ENCODE measurements at regions not wholly inside any gene's neighbourhood (a gene's known extent, or its start where the extent isn't known, plus 50 kb on each side); places are given as distances from the start of the nearest gene placed in this dataset.

- no peak for DNase-seq
Observed at GRCh38 chr2:19675856-19676460, 225.8 kb downstream of the TTC32 start.

DNA sequence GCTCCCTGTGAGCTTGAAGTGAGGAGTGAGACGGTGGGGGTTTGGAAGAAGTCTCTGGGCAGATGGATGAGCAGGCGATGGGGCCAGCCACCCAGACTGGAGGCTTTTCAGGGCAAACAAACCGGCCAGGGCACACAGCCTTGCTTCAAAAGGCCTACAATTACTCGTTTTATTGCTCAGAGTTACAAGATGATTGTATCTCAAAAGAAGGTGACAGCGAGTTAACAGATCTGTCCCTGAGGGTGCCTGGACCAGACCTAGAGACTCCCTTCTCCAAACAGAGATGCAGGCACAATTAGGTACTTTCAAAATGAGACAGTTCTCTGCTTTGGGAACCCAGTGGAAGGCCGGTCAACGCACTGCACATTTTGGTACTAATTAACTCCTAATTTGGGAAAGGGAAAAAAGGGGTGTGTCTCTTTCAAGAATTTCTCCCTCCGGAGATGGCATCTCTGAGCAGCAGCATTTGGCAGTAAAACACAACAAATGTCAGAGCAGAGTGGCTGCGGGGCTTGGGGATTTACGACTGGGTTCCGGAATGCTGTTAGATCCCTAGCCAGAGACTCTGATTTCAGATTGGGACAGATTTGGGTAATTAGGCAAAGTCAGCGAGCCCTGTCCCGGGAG is 226.7 kb downstream of the TTC32 start:
- DNase-seq: no peak

DNA sequence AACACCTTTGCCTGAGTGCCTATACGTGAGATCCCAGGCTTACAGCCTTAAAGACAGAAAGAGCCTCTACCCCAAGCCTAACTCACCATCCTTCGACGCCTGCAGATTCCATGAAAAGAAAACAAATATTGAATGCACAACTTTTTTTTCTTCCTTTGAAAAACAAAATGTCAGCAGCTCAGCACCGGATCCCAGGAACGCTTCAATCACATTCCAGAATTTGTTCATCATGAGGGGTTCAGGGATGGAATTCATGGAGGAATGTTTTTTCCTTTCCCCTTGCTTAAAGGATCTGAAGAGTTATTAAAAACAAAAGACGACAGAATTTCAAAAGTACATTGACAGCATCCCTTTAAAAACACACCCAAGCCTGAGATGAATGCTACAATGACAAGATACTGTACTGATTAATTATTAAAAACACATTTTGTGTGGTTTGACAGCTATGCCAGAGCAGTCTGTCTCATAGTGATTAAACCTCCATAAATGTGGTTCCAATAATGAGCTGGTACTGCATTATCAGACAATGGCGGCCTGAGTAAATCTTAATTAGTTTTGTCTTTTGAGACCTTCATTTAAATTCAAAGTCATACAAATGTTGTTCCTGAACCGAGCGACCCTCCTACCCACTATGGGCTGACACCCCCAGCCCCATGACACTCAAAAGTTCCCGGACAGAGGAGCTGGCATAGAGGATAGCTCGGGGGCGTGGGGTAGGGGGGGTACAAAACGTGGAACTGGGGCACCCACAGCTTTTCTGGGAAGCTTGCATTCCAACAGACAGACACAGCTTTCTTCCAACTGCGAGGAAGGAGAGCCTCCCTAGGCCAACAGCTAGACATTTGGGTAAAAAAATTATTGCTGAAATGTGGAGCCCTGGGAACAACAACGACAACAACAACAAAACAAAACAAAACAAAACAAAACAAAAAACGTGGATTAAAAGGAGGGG is 227.5 kb downstream of the TTC32 start:
- DNase-seq: no peak

GRCh38 chr2:19673213-19673791 is 228.5 kb downstream of the TTC32 start:
- no peak for DNase-seq

DNA sequence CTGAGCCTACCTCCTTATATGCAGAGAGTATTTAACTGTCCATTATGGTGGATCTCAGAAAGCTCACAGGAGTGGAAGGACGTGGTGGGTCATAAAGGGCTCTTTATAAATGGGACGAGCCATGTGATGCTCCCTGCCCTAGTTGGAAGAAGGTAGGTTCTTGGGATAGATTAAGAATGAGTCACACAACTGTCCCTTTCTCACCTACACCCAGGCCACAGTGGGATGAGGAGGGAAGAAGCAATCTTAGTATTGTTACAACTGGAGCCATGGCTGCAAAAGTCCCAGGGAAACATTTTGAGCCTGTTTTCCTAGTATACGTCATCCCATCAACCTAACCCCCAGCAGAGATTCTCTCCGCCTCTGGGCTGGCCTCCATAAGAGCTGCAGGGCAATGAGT is 229.9 kb downstream of the TTC32 start:
- no peak for DNase-seq

GRCh38 chr2:19671311-19671710 is 230.5 kb downstream of the TTC32 start:
- no peak for DNase-seq

- no peak for DNase-seq
Observed at GRCh38 chr2:19670303-19670702, 231.5 kb downstream of the TTC32 start.

DNA sequence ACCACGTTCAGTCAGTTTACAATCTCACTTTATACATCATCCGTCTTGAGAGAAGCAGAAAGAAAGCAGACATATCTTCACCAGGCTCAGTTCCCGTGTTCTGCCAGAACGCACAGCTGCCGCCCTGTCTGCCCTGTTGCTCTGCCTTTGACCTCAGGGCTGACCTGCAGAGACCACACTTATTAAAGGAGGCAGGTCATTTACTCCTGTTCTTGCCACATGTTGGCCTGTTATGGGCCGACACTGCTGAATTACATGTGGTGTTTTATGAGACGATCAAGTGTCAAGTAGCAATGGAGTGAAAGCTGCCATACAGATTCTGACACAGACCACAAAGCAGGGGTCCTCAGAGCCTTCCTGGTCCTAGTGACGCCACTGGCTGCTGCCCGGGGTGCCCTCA is 232.2 kb downstream of the TTC32 start:
- no peak for DNase-seq

DNA sequence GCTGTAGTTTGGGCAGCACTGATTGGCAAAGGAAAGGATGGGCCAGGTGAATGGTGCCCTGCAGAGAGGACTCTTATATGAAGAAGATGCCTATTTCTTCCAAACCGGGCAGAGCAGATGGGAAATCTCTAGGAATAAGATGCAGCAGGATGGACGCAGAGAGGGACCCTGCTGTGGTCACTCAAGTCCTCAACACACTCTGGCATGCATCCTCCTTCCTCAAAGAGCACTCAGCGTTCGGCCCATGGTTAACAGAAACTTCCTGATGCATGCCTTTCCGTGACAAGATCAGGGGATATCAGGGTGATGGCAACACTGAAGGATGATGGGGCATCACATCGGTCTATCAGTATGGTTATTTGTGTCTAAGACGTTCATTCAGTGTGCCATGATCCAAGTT is 232.7 kb downstream of the TTC32 start:
- DNase-seq: no peak

- DNase-seq: no peak
Observed at GRCh38 chr2:19667536-19667949, 234.2 kb downstream of the TTC32 start.

DNA sequence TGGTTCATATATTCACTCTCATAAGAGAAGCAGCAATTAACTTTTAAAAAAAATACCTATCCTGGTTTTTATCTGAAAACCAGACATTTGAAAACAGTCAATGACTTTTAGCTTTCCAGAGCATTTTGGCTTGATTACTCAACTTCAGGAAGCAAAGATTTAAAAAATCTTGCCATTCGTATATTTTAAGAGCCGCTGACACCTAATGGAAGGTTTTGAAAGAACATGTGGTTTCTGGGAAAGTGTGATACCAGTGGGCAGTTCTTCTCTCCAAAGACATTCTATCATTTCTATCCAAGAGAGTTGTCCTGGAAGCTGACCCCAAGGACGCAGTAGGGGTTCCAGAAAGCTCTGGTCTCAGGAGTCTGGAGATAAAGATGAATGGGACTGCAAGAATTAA is 234.7 kb downstream of the TTC32 start:
- no peak for DNase-seq

DNA sequence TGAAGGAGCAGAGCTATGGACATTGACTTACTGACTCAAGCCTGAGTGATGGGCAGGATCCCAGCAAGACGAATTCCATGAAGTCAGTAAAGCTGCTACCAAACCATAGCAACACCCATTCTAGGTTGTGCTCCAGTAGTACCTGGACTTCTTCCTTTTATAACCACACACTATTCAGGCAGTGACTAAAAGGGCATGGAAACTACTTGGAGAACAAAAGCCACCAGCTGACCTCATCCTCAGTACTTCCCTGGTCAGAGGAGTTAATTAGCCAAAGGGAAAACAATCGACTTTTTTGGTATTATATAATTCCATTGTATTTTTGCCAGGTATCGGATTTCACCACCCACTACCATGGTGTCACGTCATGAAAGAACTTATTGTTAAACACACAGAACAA is 237.1 kb downstream of the TTC32 start:
- DNase-seq: no peak

DNA sequence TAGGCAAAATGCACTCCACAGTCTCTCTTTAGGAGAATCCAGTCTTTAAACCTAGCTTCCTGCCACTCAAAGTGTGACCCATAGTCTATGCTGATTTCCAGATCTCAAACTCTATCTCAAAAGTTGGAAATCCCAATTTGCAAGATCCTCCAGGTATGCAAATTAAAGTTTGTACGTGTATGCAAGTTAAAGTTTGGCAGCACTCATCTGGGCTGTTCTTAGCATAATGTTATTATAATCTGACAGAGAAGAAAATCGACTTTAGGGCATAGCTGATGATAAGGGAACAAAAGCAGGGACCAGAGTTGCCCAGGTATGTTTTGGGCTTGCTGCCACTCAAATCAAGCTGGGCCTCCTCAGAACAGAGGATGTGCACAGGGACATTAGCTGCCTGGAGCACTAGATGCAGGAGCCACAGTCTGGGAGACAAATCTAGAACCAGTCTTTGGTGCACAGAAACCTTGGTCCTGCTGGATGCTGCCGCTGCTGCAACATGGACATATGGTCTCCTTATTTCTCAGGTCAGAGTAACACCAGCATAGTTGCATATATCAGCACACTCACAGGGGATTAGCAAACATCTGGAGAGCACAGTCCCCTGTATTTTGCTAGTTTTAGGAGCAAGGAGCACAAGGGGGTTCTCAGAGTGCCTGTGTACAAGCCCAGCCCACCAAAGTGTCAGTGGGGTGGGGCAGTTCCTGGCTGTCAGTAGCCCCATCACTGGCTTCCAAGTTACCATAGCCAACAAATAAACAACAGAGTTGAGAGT is 242.6 kb downstream of the TTC32 start:
- DNase-seq: no peak

- no peak for DNase-seq
Observed at GRCh38 chr2:19656011-19656410, 245.8 kb downstream of the TTC32 start.

GRCh38 chr2:19654310-19655090 is 247.3 kb downstream of the TTC32 start:
- DNase-seq: no peak

DNA sequence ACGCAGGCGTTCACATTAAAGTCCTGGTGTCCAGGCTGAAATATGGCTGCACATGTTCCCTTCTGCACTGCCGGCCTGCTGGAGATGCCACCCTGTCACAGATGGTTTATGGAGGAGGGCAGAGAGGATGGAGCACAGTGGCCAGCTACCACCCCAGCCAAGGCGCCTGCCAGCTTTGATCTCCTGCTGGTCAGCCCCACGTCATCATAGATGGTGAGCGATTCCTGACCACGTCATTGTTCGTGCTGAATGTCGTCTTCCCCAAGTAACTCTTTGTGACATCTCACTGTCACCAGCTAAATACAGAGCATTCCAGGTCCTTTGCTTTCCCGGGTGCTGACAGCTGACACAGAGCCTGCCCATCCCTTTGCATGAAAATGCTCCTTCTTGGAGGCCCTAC is 248.3 kb downstream of the TTC32 start:
- DNase-seq: no peak

DNA sequence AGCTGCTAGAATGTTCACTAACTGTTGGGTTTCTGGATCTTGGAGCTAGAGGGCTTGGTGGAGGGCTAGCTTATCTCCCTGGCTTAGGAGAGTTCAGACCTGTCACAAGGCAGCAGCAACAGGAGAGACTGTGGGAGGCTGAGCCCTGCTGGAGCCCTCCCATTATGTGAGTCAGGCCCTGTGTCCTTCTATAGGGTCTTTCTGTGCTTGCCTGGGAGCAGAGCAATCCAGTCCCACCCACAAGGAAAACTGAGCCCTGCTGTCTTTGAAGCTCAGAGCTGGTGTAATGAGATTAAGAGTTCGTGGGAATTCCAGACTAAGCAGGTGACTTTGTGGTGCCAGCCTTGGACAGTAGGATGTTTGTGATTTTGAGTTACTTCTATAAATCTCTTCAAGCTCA is 249.0 kb downstream of the TTC32 start:
- DNase-seq: no peak

GRCh38 chr2:19651466-19651865 is 250.3 kb downstream of the TTC32 start:
- DNase-seq: no peak

- DNase-seq: no peak
Observed at GRCh38 chr2:19649785-19650380, 251.9 kb downstream of the TTC32 start.

GRCh38 chr2:19649142-19649541 is 252.6 kb downstream of the TTC32 start:
- no peak for DNase-seq

- DNase-seq: no peak
Observed at GRCh38 chr2:19648583-19648982, 253.2 kb downstream of the TTC32 start.

All from inflammatory macrophage (primary cell).